ENCODE measurements at regions not wholly inside any gene's neighbourhood (a gene's known extent, or its start where the extent isn't known, plus 50 kb on each side); places are given as distances from the start of the nearest gene placed in this dataset.

DNA sequence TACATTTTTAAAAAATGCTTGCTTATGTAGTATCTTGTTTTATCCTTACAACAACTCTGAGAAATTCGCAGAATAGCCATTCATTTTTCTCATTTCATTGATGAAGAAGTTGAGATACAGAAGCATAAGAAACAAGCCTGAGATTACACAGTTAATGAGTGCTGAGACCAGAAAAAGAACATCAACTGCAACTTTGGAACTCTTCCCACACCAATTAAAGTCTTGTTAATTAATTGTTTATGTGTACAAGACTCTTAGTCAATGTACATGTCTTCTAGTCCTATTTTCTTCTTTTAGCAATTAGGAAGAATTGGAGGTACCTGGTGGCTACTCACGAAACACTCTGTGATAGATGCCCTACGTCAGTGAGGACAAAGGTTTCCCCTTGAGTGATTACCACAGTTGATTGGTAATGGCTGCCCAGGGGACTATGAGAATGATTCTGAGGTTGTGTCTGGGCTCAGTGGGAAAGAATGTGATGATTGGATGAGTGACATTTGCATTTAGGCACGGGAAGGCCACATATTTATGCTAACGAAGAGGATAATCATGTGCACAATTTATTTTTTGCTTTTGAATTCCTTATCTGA lies 187.4 kb upstream of the KCNK2 start:
- Histone ChIP-seq H4K20me1 (ENCODE audit: insufficient read depth, low read length, poor library complexity, severe bottlenecking) (no peaks in the 10 kb centered on the region), H3K4me2 (ENCODE audit: low read depth, low read length, poor library complexity, severe bottlenecking) (no peak overlapping the region), H3K4me1 (ENCODE audit: insufficient read depth, low read length, poor library complexity, severe bottlenecking) (no peaks in the 10 kb centered on the region), H3K4me3 (ENCODE audit: low read length, poor library complexity, severe bottlenecking) (no peak overlapping the region), H2AFZ (ENCODE audit: low read length) (no peak overlapping the region), H3K79me2 (ENCODE audit: insufficient read depth, low read length) (no peaks in the 10 kb centered on the region), H3F3A (ENCODE audit: low read depth) (no peaks in the 10 kb centered on the region), H3K9me3 (ENCODE audit: insufficient read depth, low read depth, low read length) (no peaks in the 10 kb centered on the region), H3K9me2 (replicated peaks; ENCODE audit: low read depth, low read length) (no peaks in the 10 kb centered on the region), H3K36me3 (ENCODE audit: insufficient read depth, low read length) (no peaks in the 10 kb centered on the region), H3K27me3 (ENCODE audit: insufficient read depth, low read length, poor library complexity, severe bottlenecking) (no peaks in the 10 kb centered on the region), H3K9ac (ENCODE audit: low read depth, low read length, poor library complexity, severe bottlenecking) (no peak overlapping the region)
- TF ChIP-seq EZH2phosphoT487 (IDR thresholded peaks at IDR 0.05; ENCODE audit: borderline replicate concordance) = no peak
- TF ChIP-seq, protein P1, sequence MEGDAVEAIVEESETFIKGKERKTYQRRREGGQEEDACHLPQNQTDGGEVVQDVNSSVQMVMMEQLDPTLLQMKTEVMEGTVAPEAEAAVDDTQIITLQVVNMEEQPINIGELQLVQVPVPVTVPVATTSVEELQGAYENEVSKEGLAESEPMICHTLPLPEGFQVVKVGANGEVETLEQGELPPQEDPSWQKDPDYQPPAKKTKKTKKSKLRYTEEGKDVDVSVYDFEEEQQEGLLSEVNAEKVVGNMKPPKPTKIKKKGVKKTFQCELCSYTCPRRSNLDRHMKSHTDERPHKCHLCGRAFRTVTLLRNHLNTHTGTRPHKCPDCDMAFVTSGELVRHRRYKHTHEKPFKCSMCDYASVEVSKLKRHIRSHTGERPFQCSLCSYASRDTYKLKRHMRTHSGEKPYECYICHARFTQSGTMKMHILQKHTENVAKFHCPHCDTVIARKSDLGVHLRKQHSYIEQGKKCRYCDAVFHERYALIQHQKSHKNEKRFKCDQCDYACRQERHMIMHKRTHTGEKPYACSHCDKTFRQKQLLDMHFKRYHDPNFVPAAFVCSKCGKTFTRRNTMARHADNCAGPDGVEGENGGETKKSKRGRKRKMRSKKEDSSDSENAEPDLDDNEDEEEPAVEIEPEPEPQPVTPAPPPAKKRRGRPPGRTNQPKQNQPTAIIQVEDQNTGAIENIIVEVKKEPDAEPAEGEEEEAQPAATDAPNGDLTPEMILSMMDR (conservative IDR thresholded peaks at IDR 0.05; ENCODE audit: low read length) = no peak

DNA sequence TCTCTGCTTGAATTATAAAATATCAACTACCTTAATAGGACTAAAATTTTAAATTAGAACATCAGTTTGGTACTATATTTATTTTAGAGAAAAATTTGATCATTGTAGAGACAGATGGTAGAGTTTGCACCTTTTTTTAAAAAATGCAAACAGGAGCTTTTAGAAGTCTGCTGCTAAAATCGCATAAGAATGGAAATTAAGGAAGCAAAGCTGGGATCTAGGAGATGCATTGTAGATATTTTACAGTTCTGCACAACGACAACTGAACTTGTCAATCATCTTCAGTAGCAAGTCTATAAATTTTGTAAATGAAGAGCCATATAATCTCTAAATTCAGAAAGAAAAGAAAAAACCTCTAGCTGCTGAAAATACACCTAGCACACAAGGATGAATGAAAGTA lies 185.6 kb upstream of the KCNK2 start:
- no peaks in the 10 kb centered on the region for H3K9me2 ChIP-seq (replicated peaks; ENCODE audit: low read depth, low read length)
- no peak for TF ChIP-seq EZH2phosphoT487 (IDR thresholded peaks at IDR 0.05; ENCODE audit: borderline replicate concordance)
- TF ChIP-seq, protein P1 (conservative IDR thresholded peaks at IDR 0.05; ENCODE audit: low read length) = no peak
- no peaks in the 10 kb centered on the region for H3K27me3 ChIP-seq (ENCODE audit: insufficient read depth, low read length, poor library complexity, severe bottlenecking)
- no peaks in the 10 kb centered on the region for H3K36me3 ChIP-seq (ENCODE audit: insufficient read depth, low read length)
- no peaks in the 10 kb centered on the region for H3F3A ChIP-seq (ENCODE audit: low read depth)
- H3K9me3 ChIP-seq (ENCODE audit: insufficient read depth, low read depth, low read length) = no peaks in the 10 kb centered on the region
- H3K4me2 ChIP-seq (ENCODE audit: low read depth, low read length, poor library complexity, severe bottlenecking) = no peak overlapping the region
- H4K20me1 ChIP-seq (ENCODE audit: insufficient read depth, low read length, poor library complexity, severe bottlenecking) = no peaks in the 10 kb centered on the region
- H2AFZ ChIP-seq (ENCODE audit: low read length) = no peak overlapping the region
- H3K9ac ChIP-seq (ENCODE audit: low read depth, low read length, poor library complexity, severe bottlenecking) = no peak overlapping the region
- no peaks in the 10 kb centered on the region for H3K4me1 ChIP-seq (ENCODE audit: insufficient read depth, low read length, poor library complexity, severe bottlenecking)
- H3K4me3 ChIP-seq (ENCODE audit: low read length, poor library complexity, severe bottlenecking) = no peak overlapping the region
- no peaks in the 10 kb centered on the region for H3K79me2 ChIP-seq (ENCODE audit: insufficient read depth, low read length)

DNA sequence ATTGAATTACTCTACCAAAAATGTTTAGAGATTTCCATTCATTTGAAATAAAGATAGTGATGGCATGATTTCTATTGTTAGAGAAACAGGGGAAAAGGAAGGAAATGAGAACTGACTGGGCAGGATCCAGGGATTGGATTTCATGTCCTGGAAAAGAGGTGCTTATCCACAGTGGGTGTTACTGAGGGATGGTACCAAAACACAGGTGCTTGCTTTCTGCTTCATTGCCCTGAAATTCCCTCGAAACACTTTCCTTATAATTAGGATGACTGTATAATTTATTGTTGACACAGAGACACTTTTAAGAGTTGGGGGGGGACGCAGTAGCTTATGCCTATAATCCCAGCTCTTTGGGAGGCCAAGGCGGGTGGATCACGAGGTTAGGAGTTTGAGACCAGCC lies 185.0 kb upstream of the KCNK2 start:
- H3K9me2 ChIP-seq (replicated peaks; ENCODE audit: low read depth, low read length) = no peaks in the 10 kb centered on the region
- TF ChIP-seq, protein P1 (conservative IDR thresholded peaks at IDR 0.05; ENCODE audit: low read length) = no peak
- TF ChIP-seq EZH2phosphoT487 (IDR thresholded peaks at IDR 0.05; ENCODE audit: borderline replicate concordance) = no peak
- H3F3A ChIP-seq (ENCODE audit: low read depth) = no peaks in the 10 kb centered on the region
- no peak overlapping the region for H3K4me2 ChIP-seq (ENCODE audit: low read depth, low read length, poor library complexity, severe bottlenecking)
- no peak overlapping the region for H3K9ac ChIP-seq (ENCODE audit: low read depth, low read length, poor library complexity, severe bottlenecking)
- no peak overlapping the region for H3K4me3 ChIP-seq (ENCODE audit: low read length, poor library complexity, severe bottlenecking)
- no peaks in the 10 kb centered on the region for H3K79me2 ChIP-seq (ENCODE audit: insufficient read depth, low read length)
- H3K27me3 ChIP-seq (ENCODE audit: insufficient read depth, low read length, poor library complexity, severe bottlenecking) = no peaks in the 10 kb centered on the region
- no peaks in the 10 kb centered on the region for H3K9me3 ChIP-seq (ENCODE audit: insufficient read depth, low read depth, low read length)
- H3K36me3 ChIP-seq (ENCODE audit: insufficient read depth, low read length) = no peaks in the 10 kb centered on the region
- no peak overlapping the region for H2AFZ ChIP-seq (ENCODE audit: low read length)
- no peaks in the 10 kb centered on the region for H3K4me1 ChIP-seq (ENCODE audit: insufficient read depth, low read length, poor library complexity, severe bottlenecking)
- no peaks in the 10 kb centered on the region for H4K20me1 ChIP-seq (ENCODE audit: insufficient read depth, low read length, poor library complexity, severe bottlenecking)
